Adrenal gland (tissue), 9 donors: ENCODE measurements at regions not wholly inside any gene's neighbourhood (a gene's known extent, or its start where the extent isn't known, plus 50 kb on each side); places are given as distances from the start of the nearest gene placed in this dataset.
"Not testable (repeated sequence)": the region's sequence is repeated elsewhere in the genome, so short reads cannot be mapped to it uniquely, and the experiment has no call there.

Experiments used
- DNase-seq, 7 donors: peaks; one replicate each; pipeline ENCODE4 v3.0.0-alpha.2; 2019 to 2020
- H3K27ac ChIP-seq, 5 donors: fragments of 200-600 bp; sonication (generic) in 4 of 5; 1 replicate in 3 of 5; 2 replicates in 2 of 5; pipeline versions ENCODE4 v1.5.1 to v1.8.0; 2016 to 2020; ENCODE audit warnings: mild to moderate bottlenecking in 1 of 5
- H3K27me3 ChIP-seq: fragments of 200-600 bp; 2 replicates; pipeline ENCODE4 v1.8.0; 2021
- H3K36me3 ChIP-seq, 2 donors: fragments of 200-600 bp; replicated peaks in 1 of 2; 1 replicate in 1 of 2; 2 replicates in 1 of 2; pipeline versions ENCODE4 v1.5.1 to v1.8.0; 2018 to 2022
- H3K4me1 ChIP-seq, 2 donors: fragments of 200-600 bp; replicated peaks in 1 of 2; 1 replicate in 1 of 2; 2 replicates in 1 of 2; pipeline versions ENCODE4 v1.5.1 to v1.8.0; 2018 to 2021
- H3K4me3 ChIP-seq, 4 donors: fragments of 200-600 bp; sonication (generic) in 3 of 4; one replicate each; pipeline ENCODE4 v1.5.1; 2016 to 2018
- H3K9me3 ChIP-seq, 3 donors: fragments of 200-600 bp; sonication (generic) in 1 of 3; replicated peaks in 1 of 3; 1 replicate in 2 of 3; 2 replicates in 1 of 3; pipeline versions ENCODE4 v1.5.1 to v1.8.0; 2016 to 2021
- CTCF ChIP-seq, 6 experiments: fragments of 450-650 bp in 4 of 6; fragments of 200-600 bp in 2 of 6; sonication (generic) in 1 of 6; IDR thresholded peaks; 1 replicate in 5 of 6; 2 replicates in 1 of 6; pipeline versions ENCODE4 v1.5.1 to v1.8.0; 2016 to 2021; ENCODE audit warnings: antibody characterized with exemption in 6 of 6, mild to moderate bottlenecking in 2 of 6, moderate library complexity in 1 of 6
- POLR2A ChIP-seq, 2 donors: fragments of 450-650 bp; IDR thresholded peaks; one replicate each; pipeline ENCODE4 v1.6.1; 2017; ENCODE audit warnings: antibody characterized with exemption in 2 of 2, mild to moderate bottlenecking in 2 of 2, moderate library complexity in 1 of 2
- WGBS, 4 donors: extraction: QIAGEN DNeasy Blood & Tissue Kit in 2 of 4; methylation state at CpG; one replicate each; pipeline versions ENCODE4 v1.1.5 to v1.1.7; 2013 to 2017; 5-methylcytosine and 5-hydroxymethylcytosine counted together
- intact Hi-C, 2 donors: fragments of 100-400 bp; cut with DNase I; formaldehyde crosslinking; loops; one replicate each; pipeline versions ENCODE4 v1.14.1 to v1.15.0; 2022 to 2023
- donor health status: healthy with polysubstance abuse.
- donor health status: Bipolar disorder and iron deficiency.
- donor health status: DM: yes; HTN: yes; CAD: no.
- donor health status: DM: no; HTN: no; CAD: no.
- donor health status: DM: no; HTN: no; CAD: no.

DNA sequence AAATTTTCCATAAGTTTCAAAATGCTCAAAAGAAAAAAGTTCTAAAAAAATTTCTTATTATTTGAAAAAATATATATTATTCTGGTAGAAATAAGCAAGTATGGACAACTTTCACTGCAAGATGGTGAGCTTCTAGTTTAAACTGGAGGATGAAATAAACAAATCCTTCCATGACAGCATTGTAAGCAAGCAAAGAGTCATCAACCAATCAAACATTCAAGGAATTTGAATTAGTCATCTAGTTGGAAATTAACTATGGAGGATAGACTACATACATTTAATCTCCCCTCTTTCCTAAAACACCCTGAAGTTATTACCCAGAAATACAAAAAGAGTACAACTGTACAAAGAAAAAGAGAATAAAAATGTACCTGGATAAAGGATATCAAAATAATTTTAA lies 51.0 kb upstream of the IRX5 start:
- no peak for TF ChIP-seq CTCF (IDR thresholded peaks at IDR 0.05)
- TF ChIP-seq POLR2A (IDR thresholded peaks at IDR 0.05): no peak
- Histone ChIP-seq H3K27me3 (no peaks in the 10 kb centered on the region), H3K9me3 (peaks cover 0 to 4% (median 0%) of the 10 kb centered on the region in 3 donors), H3K4me3 (no peak overlapping the region), H3K4me1 (no peaks in the 10 kb centered on the region), H3K36me3 (no peaks in the 10 kb centered on the region), H3K27ac (no peak overlapping the region)
- intact Hi-C loops: no loop called here
- no peak for DNase-seq

- no peaks in the 10 kb centered on the region for H3K36me3 ChIP-seq
- H3K9me3 ChIP-seq: no peaks in the 10 kb centered on the region
- TF ChIP-seq POLR2A (IDR thresholded peaks at IDR 0.05): no peak
- TF ChIP-seq CTCF (IDR thresholded peaks at IDR 0.05): no peak
- intact Hi-C loops: no loop called here
- H3K4me3 ChIP-seq: no peak overlapping the region
- no peak for DNase-seq
- no peaks in the 10 kb centered on the region for H3K27me3 ChIP-seq
- no peaks in the 10 kb centered on the region for H3K4me1 ChIP-seq
- no peak overlapping the region for H3K27ac ChIP-seq
- WGBS, 4 donors: 52 to 77% (median 63%) methylated on average over 1 of the region's 1 CpG
Measured at GRCh38 chr16:54878301-54878700, 52.4 kb upstream of the IRX5 start.

DNA sequence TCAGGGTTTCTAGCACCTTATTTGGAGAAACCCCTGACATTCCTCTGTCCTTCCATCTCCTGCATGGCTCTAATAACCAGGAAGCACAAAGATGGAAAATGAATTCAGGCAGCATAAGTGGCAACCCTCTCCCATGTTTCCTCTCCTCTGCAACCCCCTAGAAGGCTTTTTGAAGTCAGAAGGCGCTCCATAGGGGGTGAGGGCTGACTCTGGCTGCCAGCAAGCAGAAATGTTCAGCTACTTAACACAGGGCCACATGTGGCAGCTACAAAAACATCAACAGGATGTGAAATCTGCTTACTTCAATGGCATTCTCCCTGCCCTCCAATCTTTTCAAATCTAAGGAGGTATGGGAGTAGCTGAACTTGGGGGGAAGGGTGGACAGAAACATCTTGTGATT lies 55.2 kb upstream of the IRX5 start:
- intact Hi-C loops: no loop called here
- no peak for TF ChIP-seq CTCF (IDR thresholded peaks at IDR 0.05)
- no peak for TF ChIP-seq POLR2A (IDR thresholded peaks at IDR 0.05)

GRCh38 chr16:54873716-54874373 lies 56.8 kb upstream of the IRX5 start:
- H3K4me1 ChIP-seq, H3K27ac ChIP-seq, intact Hi-C loops, H3K36me3 ChIP-seq, H3K27me3 ChIP-seq, H3K4me3 ChIP-seq, DNase-seq, H3K9me3 ChIP-seq: not testable (repeated sequence)
- WGBS, 4 donors: 74 to 76% (median 75%) methylated on average over 12 of the region's 12 CpGs

More for the DNA sequence above, 55.2 kb upstream of the IRX5 start:
- 50 to 76% (median 59%) methylated on average over 1 of the region's 1 CpG for WGBS, 4 donors
- no peaks in the 10 kb centered on the region for H3K36me3 ChIP-seq
- no peak overlapping the region for H3K27ac ChIP-seq
- H3K4me1 ChIP-seq: no peaks in the 10 kb centered on the region
- H3K4me3 ChIP-seq: no peak overlapping the region
- H3K27me3 ChIP-seq: no peaks in the 10 kb centered on the region
- no peak for DNase-seq
- no peaks in the 10 kb centered on the region for H3K9me3 ChIP-seq

GRCh38 chr16:54873071-54873470 lies 57.6 kb upstream of the IRX5 start:
- no peaks in the 10 kb centered on the region for H3K9me3 ChIP-seq
- WGBS, 4 donors: 63 to 86% (median 79%) methylated on average over 2 of the region's 2 CpGs
- intact Hi-C loops: no loop called here
- no peak overlapping the region for H3K4me3 ChIP-seq
- no peaks in the 10 kb centered on the region for H3K27me3 ChIP-seq
- no peaks in the 10 kb centered on the region for H3K4me1 ChIP-seq
- TF ChIP-seq CTCF (IDR thresholded peaks at IDR 0.05): no peak
- no peaks in the 10 kb centered on the region for H3K36me3 ChIP-seq
- no peak overlapping the region for H3K27ac ChIP-seq
- no peak for DNase-seq
